Right ventricle myocardium inferior (tissue), 1 donor: ENCODE measurements at regions not wholly inside any gene's neighbourhood (a gene's known extent, or its start where the extent isn't known, plus 50 kb on each side); places are given as distances from the start of the nearest gene placed in this dataset.
A peak's percentile ranks its signal among the peaks of the same experiment; 100 is the strongest.

Source experiments
- ATAC-seq: fragments of 200-7000 bp; cut with Tn5 transposase; one replicate; pipeline ENCODE4 v1.9.1; 2020; ENCODE audit warnings: mild to moderate bottlenecking, moderate library complexity
- DNase-seq: peaks from one replicate; pipeline ENCODE4 v3.0.0; 2021; ENCODE audit errors: missing footprints
- intact Hi-C: fragments of 100-400 bp; cut with DNase I; formaldehyde crosslinking; loops from one replicate; pipeline ENCODE4 v1.11.0; 2022
- donor health status: DM: no; HTN: yes; CAD: no; lungs with severe emphysema.

GRCh38 chr2:2562867-2563266 lies 231.8 kb upstream of the MYT1L start:
- no peak for DNase-seq
- no peak for ATAC-seq
- intact Hi-C loops, result no loop called here

DNA sequence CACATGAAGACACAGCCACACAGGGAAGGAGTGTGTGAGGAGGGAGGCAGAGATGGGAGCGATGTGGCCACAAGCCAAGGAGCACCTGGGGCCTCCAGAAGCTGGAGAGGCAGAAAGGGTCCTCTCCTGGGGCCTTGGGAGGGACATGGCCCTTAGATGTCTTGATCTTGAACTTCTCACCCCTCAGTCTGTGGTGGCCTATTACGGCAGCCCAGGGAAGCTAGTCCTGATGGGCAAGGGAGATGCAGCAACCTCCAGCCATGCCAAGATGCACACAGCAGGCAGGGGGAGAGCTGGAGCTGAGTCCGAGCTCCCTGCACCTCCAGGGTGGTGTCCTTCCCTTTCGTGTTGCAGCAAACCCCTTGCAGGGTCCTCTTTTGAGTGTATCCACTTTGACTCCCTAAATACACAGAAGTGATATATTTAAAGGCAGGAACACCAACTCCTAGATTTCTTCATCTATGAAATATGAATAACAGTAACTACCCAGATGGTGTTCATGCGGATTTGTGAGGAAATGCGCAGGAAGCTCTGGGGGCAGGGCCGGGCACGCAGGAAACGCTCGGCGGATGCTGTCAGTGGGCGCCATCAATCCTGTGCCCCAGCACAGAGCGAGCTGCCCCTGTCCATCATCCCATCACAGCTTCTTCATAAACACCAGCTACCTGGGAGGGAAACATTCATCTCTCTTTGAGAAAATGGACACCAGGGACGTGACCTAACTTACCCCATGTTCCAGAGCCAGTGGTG lies 230.4 kb upstream of the MYT1L start:
- ATAC-seq (no peak), DNase-seq (no peak)
- intact Hi-C loops, result no loop called here

DNA sequence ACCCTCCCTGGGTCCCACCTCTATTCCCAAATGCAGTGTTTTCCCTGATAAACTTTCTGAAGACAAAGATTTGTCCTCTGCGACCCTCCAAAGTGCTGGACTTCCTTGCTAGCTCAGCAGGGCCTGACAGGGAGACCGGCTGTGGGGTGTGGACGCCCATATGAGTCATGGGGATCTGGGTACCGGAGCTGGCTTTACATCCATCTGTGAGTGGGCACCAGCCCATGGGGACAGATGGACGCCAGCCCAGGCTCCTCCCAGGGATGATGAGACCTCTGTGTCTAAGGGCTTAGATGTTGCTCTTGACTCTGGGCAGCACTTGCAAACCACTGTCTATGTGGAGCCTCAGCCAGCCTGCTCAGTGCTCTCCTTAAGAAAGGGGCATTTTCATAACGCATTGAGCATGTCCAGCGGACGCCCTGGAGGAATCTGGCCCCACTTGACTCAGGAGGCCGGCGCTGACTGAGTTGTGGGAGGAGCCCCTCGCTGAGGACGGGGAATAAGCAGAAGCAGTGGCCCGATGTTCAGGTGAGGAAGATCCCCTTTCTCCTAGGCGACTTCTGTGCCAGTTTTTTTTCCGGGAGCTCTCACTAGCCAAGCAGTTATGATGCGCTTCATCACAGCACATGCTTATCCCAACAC lies 229.4 kb upstream of the MYT1L start:
- DNase-seq (no peak), ATAC-seq (no peak)
- intact Hi-C loops, result no loop called here

DNA sequence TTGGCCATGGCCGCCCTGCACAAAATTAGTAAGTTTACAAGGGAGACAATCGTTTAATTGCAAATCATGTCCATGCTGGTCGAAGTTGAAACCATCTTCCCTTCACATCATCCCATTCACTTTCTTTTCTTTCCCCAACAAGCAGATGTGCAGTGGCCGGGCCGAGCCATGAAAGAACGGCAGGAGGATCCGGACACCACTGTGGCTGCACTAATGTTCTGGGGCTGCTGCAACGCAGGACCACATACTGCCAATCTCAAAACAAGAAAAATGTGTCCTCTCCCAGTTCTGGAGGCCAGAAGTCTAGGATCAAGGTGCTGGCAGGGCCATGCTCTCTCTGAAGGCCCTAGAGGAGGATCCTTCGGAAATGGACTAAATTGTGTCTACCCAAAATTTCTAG lies 227.4 kb upstream of the MYT1L start:
- ATAC-seq (no peak), DNase-seq (no peak)
- intact Hi-C loops, result no loop called here

GRCh38 chr2:2557475-2557874 lies 226.4 kb upstream of the MYT1L start:
- intact Hi-C loops, result no loop called here
- DNase-seq, result no peak
- no peak for ATAC-seq

DNA sequence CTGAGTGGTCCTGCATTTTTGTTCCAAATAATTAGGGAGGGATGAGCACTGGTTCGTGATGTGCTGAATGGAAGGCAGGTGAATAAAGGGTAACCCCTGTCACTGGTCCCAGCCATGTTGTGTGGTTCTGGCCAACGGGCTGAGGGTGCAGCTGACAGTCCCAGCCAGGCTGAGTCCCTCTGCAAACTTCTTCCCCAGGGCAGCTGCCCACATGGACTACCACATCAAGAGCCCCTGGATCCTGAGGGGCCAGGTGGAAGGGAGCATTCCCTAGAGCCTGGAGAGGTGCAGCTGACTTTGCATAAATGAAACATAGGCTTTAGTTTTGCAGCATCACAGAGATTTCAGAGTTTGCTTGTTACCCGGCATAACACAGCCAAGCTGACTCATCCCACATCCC lies 219.8 kb upstream of the MYT1L start:
- intact Hi-C loops, result no loop called here
- ATAC-seq (no peak), DNase-seq (no peak)

- DNase-seq, result no peak
- no peak for ATAC-seq
- intact Hi-C loops, result no loop called here
Measured at GRCh38 chr2:2547911-2548310, 216.8 kb upstream of the MYT1L start.

DNA sequence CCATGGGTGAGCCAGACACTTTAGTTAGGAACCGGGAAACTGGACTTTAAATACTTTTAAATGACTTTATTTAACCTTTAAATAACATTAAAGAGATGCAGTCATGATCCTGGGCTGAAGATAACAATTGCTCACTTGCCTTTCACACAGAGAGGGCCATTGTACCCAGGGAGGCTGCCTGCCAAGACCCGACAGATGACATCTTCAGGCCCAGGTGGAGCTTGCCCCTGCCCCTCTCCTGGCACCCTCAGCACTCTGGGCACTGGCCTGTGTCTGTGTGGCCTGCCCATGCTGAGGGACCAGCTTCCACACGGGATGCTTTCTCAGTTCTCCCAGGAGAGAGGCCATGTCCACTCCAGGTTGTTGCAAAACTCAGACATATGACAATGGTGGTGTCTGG lies 216.4 kb upstream of the MYT1L start:
- ATAC-seq, result no peak
- no peak for DNase-seq
- intact Hi-C loops, result no loop called here

DNA sequence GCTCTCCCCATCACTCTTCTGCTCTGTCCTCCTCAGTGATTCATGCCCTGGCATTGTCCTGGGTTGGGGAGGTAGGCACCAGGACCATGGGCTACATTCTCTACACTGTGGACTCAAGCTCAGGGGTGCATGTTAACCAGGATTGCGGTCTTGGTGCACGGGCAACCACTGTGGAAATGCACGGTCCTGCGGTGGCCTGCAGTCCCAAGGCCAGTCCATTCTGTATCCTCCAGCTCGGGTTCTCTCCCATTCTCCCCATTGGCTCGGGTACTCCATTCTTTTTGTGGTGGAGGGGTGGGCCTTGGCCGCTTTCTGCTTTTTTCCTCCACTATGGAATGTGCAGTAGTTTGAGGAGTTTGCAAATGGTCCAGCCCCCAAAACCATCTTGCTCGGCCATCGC lies 215.0 kb upstream of the MYT1L start:
- no peak for ATAC-seq
- intact Hi-C loops, result no loop called here
- no peak for DNase-seq

- ATAC-seq (no peak), DNase-seq (no peak)
- intact Hi-C loops, result no loop called here
Measured at GRCh38 chr2:2542966-2543611, 212.0 kb upstream of the MYT1L start.

GRCh38 chr2:2542316-2542715 lies 211.2 kb upstream of the MYT1L start:
- DNase-seq (no peak), ATAC-seq (no peak)
- intact Hi-C loops, result no loop called here

DNA sequence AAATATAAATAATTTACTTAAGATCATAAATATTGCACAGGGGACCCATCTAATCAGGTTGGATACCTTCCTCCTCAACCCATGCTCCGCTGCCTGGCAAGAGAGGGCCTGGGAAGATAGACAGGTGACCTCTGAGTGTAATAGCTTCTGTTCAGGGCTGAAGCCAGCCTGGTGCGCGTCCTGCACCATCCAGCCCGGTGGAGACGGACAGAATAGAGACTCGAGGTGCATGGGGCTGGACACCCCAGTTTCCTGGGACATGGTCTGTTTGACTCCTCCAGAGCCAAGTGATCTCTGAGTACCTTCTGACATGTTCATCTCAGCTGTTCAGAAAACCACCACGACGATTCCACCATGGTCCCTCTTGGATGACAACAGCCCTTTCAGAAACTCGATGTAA lies 209.3 kb upstream of the MYT1L start:
- ATAC-seq (peak; percentile 13), DNase-seq (no peak)
- intact Hi-C loops, result no loop called here

- intact Hi-C loops, result no loop called here
- DNase-seq (no peak), ATAC-seq (no peak)
Measured at GRCh38 chr2:2536416-2537056, 205.5 kb upstream of the MYT1L start.

GRCh38 chr2:2530334-2530733 lies 199.3 kb upstream of the MYT1L start:
- DNase-seq, result no peak
- no peak for ATAC-seq
- intact Hi-C loops, result no loop called here

- intact Hi-C loops, result no loop called here
- DNase-seq, result no peak
- ATAC-seq, result no peak
Measured at GRCh38 chr2:2528846-2529245, 197.8 kb upstream of the MYT1L start.

DNA sequence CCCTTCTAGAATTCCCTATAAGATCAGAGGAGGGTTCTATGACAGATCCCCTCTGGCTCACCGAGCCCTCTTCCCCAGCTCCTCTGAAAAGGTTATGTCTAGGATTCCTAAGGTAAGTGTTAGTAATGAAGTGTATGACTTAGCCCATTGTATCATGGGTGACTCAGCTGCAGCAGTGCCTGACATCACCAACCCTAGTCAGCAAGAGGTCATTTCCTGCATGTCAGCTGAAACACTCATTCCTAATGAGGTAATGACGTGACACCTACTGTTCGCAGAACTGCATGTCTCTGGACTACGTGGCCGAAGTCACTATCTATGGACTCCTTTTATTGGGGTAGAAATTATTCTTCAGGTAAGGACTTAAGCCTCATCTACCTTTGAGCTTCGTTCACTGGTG lies 196.1 kb upstream of the MYT1L start:
- DNase-seq (no peak), ATAC-seq (no peak)
- intact Hi-C loops, result no loop called here

DNA sequence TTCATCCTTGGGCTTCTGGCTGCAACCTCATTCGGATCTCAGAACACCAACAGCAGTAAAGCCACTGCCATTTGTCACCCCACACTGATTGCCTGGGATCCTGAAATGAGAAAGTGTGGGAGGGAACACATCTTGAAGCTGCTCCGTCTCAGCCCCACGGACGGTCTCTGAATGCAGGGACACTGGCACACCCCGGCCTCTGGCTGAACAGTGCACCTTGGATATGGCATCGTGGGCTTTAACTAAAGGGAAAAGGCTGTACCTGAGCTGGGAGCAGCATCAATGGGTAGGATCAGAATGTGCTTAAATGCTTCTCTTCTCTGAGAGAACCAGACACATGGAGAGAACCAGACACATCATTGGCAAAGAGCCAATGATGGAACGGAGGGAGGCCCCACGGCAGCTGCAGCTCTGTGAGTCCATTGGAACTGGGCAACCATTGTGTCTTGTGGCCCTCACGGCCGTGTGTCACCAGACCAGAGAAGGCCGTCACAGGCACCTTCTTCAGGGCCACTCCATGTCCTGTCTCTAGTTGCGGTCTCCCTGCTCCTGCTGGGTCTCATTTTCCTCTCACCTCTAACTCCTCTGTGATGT lies 193.4 kb upstream of the MYT1L start:
- intact Hi-C loops, result no loop called here
- no peak for ATAC-seq

GRCh38 chr2:2523461-2524347 lies 192.6 kb upstream of the MYT1L start:
- no peak for DNase-seq
- ATAC-seq, result peak; percentile 53
- intact Hi-C loops, result no loop called here

More for the DNA sequence above, 193.4 kb upstream of the MYT1L start:
- DNase-seq, result no peak

DNA sequence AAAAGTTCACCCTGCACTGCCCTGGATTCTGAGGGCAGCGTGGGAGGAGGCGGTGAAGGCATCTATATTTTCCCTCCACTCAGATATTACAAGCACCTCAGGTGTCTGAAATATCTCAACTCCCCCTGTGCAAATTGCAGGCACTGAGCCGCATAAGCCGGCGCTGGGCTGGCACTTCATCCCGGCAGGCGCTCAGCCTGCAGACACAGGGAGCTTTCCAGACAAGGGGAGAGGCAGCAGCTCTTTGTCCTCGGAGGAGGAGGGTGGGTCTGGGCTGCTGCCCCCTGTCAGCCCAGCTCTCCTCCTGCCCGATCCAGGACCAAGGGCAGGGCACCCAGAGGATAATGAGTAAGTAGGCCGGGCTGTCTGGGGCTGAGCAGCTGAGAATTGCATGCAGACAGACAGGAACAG lies 189.3 kb upstream of the MYT1L start:
- intact Hi-C loops, result no loop called here
- DNase-seq, result no peak
- peak; percentile 6 for ATAC-seq
